Ishikawa (cell line): ENCODE measurements at regions not wholly inside any gene's neighbourhood (a gene's known extent, or its start where the extent isn't known, plus 50 kb on each side); places are given as distances from the start of the nearest gene placed in this dataset.

Source experiments
- CEBPB ChIP-seq: IDR thresholded peaks from 2 replicates; pipeline ENCODE4 v1.6.1; 2012
- CREB1 ChIP-seq: IDR thresholded peaks from 2 replicates; pipeline ENCODE4 v1.6.1; 2012; ENCODE audit warnings: low read depth
- EGR1 ChIP-seq: IDR thresholded peaks from 2 replicates; pipeline ENCODE4 v1.6.1; 2012
- EP300 ChIP-seq: IDR thresholded peaks from 2 replicates; pipeline ENCODE4 v1.6.1; 2012; ENCODE audit warnings: borderline replicate concordance
- FOXM1 ChIP-seq: IDR thresholded peaks from 2 replicates; pipeline ENCODE4 v1.6.1; 2012; ENCODE audit warnings: low read depth, borderline replicate concordance
- NFIC ChIP-seq: IDR thresholded peaks from 2 replicates; pipeline ENCODE4 v1.6.1; 2012
- RAD21 ChIP-seq: IDR thresholded peaks from 2 replicates; pipeline ENCODE4 v1.6.1; 2012; ENCODE audit warnings: low read depth
- TAF1 ChIP-seq: IDR thresholded peaks from 2 replicates; pipeline ENCODE4 v1.6.1; 2012; ENCODE audit warnings: low read depth, mild to moderate bottlenecking
- TCF12 ChIP-seq: IDR thresholded peaks from 2 replicates; pipeline ENCODE4 v1.6.1; 2012; ENCODE audit warnings: low read depth
- TEAD4 ChIP-seq: IDR thresholded peaks from 2 replicates; pipeline ENCODE4 v1.6.1; 2012
- YY1 ChIP-seq: IDR thresholded peaks from 2 replicates; pipeline ENCODE4 v1.6.1; 2012; ENCODE audit warnings: low read depth
- ZBTB7A ChIP-seq: IDR thresholded peaks from 2 replicates; pipeline ENCODE4 v1.6.1; 2012; ENCODE audit warnings: low read depth
- TF ChIP-seq, protein P1 (sequence below): IDR thresholded peaks from 2 replicates; pipeline ENCODE4 v1.6.1; 2012; ENCODE audit warnings: low read depth, mild to moderate bottlenecking
- TF ChIP-seq, protein P2 (sequence below): IDR thresholded peaks from 2 replicates; pipeline ENCODE4 v1.6.1; 2012
- TF ChIP-seq, protein P3 (sequence below): IDR thresholded peaks from 2 replicates; pipeline ENCODE4 v1.6.1; 2012

DNA sequence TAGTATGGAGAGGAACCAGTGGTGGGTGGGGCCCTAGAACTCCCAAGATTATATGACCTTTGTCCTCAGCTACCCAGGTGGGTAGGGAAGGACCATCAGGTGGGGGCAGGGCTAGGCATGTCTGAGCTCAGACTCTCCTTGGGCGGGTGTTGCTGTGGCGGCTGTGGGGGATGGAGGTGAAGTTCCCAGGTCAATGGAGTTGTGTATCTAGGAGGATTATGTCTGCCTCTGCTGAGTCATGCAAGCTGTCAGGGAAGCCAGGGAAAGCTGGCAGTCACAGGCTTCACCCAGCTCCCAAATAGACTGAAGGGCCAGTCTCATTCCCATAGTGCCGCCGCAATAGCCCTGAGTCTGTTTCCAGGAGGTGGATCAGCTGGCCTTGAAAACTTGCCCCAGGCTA lies 139.7 kb upstream of the CFAP20DC start:
- TF ChIP-seq TAF1 (no peak), TEAD4 (no peak), EGR1 (no peak), NFIC (no peak), EP300 (no peak), CEBPB (no peak), ZBTB7A (no peak)
- TF ChIP-seq, protein P1, sequence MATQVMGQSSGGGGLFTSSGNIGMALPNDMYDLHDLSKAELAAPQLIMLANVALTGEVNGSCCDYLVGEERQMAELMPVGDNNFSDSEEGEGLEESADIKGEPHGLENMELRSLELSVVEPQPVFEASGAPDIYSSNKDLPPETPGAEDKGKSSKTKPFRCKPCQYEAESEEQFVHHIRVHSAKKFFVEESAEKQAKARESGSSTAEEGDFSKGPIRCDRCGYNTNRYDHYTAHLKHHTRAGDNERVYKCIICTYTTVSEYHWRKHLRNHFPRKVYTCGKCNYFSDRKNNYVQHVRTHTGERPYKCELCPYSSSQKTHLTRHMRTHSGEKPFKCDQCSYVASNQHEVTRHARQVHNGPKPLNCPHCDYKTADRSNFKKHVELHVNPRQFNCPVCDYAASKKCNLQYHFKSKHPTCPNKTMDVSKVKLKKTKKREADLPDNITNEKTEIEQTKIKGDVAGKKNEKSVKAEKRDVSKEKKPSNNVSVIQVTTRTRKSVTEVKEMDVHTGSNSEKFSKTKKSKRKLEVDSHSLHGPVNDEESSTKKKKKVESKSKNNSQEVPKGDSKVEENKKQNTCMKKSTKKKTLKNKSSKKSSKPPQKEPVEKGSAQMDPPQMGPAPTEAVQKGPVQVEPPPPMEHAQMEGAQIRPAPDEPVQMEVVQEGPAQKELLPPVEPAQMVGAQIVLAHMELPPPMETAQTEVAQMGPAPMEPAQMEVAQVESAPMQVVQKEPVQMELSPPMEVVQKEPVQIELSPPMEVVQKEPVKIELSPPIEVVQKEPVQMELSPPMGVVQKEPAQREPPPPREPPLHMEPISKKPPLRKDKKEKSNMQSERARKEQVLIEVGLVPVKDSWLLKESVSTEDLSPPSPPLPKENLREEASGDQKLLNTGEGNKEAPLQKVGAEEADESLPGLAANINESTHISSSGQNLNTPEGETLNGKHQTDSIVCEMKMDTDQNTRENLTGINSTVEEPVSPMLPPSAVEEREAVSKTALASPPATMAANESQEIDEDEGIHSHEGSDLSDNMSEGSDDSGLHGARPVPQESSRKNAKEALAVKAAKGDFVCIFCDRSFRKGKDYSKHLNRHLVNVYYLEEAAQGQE, result no peak
- TF ChIP-seq, protein P2, sequence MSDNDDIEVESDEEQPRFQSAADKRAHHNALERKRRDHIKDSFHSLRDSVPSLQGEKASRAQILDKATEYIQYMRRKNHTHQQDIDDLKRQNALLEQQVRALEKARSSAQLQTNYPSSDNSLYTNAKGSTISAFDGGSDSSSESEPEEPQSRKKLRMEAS, result no peak

DNA sequence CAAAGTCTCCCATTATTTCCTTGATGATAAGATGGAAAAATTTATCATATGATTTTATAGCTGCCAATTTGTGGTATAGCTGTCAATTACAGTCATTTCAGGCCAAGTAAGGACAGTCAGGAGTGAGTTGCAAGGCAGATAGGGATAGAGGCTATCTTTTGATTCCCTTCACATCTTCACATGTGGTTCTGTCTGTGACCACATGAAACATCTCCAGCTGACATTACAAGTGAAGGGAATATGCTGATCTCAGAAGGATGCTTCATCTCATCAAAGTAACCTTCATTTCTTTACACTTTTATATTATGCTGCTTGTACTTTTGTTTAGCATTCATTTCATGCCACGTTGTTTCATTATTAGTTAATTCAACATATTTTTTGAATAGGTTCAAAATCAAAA lies 136.9 kb upstream of the CFAP20DC start:
- TF ChIP-seq CEBPB, result no peak
- TF ChIP-seq CREB1, result no peak

DNA sequence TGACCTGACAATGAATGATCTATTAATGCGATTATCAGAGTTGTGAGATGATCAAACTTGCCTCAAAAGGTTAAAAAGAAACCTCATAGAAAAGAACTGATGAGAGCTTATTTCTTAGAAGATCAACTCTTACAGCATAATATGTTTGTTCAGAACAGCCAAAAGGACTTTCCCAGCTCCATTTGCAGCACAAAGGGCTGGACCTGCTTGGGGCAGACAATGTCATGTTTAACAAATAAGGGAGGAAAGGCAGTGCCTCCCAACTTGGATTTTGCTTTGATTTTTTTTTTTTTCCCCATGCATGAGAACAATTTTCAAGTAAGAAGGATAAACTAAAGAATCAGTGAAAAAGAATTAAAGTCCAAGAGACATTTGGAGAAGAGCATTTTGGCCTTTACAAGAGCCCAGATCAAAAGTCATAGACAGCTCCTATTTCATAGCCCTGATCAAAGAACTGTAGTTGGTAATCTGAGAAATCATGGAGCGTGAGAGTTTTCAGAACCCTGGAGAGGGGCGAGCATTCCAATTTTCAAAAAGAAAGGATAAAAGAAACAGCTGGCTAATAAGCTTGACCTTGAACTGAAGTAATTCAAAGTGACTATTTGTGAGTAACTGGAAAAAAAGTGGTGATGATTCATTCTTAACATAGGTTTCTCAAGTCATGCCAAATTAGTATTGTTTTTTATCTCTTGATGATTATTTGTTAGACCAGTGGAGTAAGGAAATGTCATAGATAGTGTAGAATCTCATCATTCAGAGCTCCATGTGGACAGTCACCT lies 136.0 kb upstream of the CFAP20DC start:
- TF ChIP-seq, protein P1, result peak; percentile 78
- no peak for TF ChIP-seq EP300
- TF ChIP-seq, protein P3, sequence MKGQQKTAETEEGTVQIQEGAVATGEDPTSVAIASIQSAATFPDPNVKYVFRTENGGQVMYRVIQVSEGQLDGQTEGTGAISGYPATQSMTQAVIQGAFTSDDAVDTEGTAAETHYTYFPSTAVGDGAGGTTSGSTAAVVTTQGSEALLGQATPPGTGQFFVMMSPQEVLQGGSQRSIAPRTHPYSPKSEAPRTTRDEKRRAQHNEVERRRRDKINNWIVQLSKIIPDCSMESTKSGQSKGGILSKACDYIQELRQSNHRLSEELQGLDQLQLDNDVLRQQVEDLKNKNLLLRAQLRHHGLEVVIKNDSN, result no peak

DNA sequence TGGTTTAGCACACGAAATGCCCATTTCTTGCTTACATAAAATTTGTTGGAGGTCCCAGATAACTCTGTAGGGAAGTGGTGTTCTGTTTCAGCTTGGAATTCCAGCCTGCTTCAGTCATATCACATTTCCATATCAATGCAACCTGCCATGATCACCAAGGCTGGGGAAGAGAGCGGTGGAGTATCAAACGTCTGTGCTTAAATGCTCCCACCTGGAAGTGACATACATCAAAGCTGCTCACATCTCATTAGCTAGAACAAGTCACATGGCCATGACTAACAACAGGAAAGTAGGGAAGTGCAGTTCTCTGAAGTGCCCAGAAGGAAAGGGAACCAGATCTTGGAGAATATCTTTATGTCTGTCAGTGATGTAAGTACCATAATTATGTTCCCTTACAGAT lies 130.2 kb upstream of the CFAP20DC start:
- TF ChIP-seq, protein P2, result no peak
- TF ChIP-seq EGR1 (no peak), CEBPB (no peak), TAF1 (no peak), NFIC (no peak)
- TF ChIP-seq, protein P1, result no peak

DNA sequence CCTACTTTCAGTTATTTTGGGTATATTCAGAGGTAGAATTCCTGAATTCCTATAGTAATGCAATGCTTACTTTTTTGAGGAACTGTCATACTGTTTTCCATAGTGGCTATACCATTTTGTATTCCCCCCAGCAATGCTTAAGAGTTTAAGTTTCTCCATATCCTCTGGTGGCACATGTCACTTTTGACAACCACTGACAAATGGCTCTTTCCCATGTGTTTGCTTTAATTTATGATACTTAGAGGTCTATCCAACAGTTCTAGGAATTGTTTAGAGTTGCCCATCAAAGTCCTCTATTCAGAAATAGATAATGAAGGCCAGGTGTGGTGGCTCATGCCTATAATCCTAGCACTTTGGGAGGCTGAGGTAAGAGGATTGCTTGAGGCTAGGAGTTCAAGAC lies 128.9 kb upstream of the CFAP20DC start:
- TF ChIP-seq EGR1 (no peak), FOXM1 (no peak), RAD21 (no peak), TCF12 (no peak), CEBPB (no peak), EP300 (no peak), NFIC (no peak), CREB1 (no peak), TEAD4 (no peak), ZBTB7A (no peak), YY1 (no peak), TAF1 (no peak)
- TF ChIP-seq, protein P3, result no peak
- TF ChIP-seq, protein P2, result no peak
- TF ChIP-seq, protein P1, result no peak
